HepG2 (cell line): ENCODE measurements at regions not wholly inside any gene's neighbourhood (a gene's known extent, or its start where the extent isn't known, plus 50 kb on each side); places are given as distances from the start of the nearest gene placed in this dataset.

ENCODE experiments used
- ATAC-seq: fragments of 200-7000 bp; cut with Tn5 transposase; 3 replicates; pipeline ENCODE4 v1.9.1; 2020; ENCODE audit warnings: mild to moderate bottlenecking, moderate library complexity
- BruUV-seq: library from RNA; stranded (reverse); fragments of 400-500 nt; replicated peaks from 2 replicates; lab custom pipeline; 2021; lab: Mats Ljungman, UMichigan
- CTCF ChIA-PET: fragments of 300-600 bp; formaldehyde crosslinking; extraction: SDS; loops from one replicate; lab custom pipeline; 2021; ENCODE audit warnings: low total read pairs, inconsistent platforms, low intra/inter-chr PET ratio; lab: Yijun Ruan, JAX
- POLR2A ChIA-PET: fragments of 350-600 bp; sonication (Branson Sonifier 250); formaldehyde crosslinking; loops from one replicate; lab custom pipeline; 2020; ENCODE audit warnings: antibody characterized with exemption, inconsistent platforms; lab: Yijun Ruan, JAX
- DNase-seq: peaks from one replicate; pipeline ENCODE4 v3.0.0-alpha.2; 2015; ENCODE audit warnings: low spot score
- FAIRE-seq: peaks from 3 replicates; lab custom pipeline; 2011; peaks lifted over from hg19 to GRCh38; lab: Jason Lieb, UNC
- H2AFZ ChIP-seq: one replicate; pipeline ENCODE4 v1.6.1; 2011; ENCODE audit warnings: low read length, inconsistent platforms
- H3K27ac ChIP-seq: fragments of 300-600 bp; 3 replicates; pipeline ENCODE4 v1.8.0; 2011; ENCODE audit warnings: mixed run types, mild to moderate bottlenecking, mixed read lengths, low read length, inconsistent platforms; ENCODE audit not compliant: insufficient read depth; ENCODE audit errors: extremely low read length
- H3K27me3 ChIP-seq, 2 experiments: fragments of 200-600 bp in 1 of 2; 2 replicates in 1 of 2; 3 replicates in 1 of 2; pipeline versions ENCODE4 v1.6.0 to v1.8.0; 2011; ENCODE audit warnings: low read length in 2 of 2, mild to moderate bottlenecking in 2 of 2, moderate library complexity in 2 of 2, inconsistent platforms in 1 of 2; ENCODE audit not compliant: insufficient read depth in 2 of 2, control insufficient read depth in 1 of 2
- H3K36me3 ChIP-seq, 2 experiments: fragments of 200-600 bp in 1 of 2; replicated peaks in 1 of 2; 2 replicates in 1 of 2; 3 replicates in 1 of 2; pipeline versions ENCODE4 v1.5.1 to v1.8.0; 2011; ENCODE audit warnings: low read length in 2 of 2, inconsistent platforms in 1 of 2; ENCODE audit not compliant: insufficient read depth in 2 of 2, control insufficient read depth in 1 of 2
- H3K4me1 ChIP-seq: 2 replicates; pipeline ENCODE4 v1.5.1; 2012; ENCODE audit warnings: low read length, inconsistent platforms; ENCODE audit not compliant: insufficient read depth
- H3K4me2 ChIP-seq: 2 replicates; pipeline ENCODE4 v1.6.0; 2011; ENCODE audit warnings: low read depth, low read length, inconsistent platforms
- H3K4me3 ChIP-seq, 3 experiments: fragments of 200-600 bp in 1 of 3; sonication (generic), shearing (Covaris generic) in 1 of 3; replicated peaks in 1 of 3; 2 replicates each; pipeline ENCODE4 v1.5.1; 2011 to 2016; ENCODE audit warnings: low read length in 3 of 3, inconsistent platforms in 2 of 3, low read depth in 2 of 3, mild to moderate bottlenecking in 2 of 3, control low read depth in 1 of 3, mixed read lengths in 1 of 3; ENCODE audit not compliant: insufficient read depth in 1 of 3
- H3K79me2 ChIP-seq: one replicate; pipeline ENCODE4 v1.6.1; 2011; ENCODE audit warnings: low read length, inconsistent platforms; ENCODE audit not compliant: insufficient read depth
- H3K9ac ChIP-seq: 2 replicates; pipeline ENCODE4 v1.6.0; 2011; ENCODE audit warnings: mild to moderate bottlenecking, low read depth, low read length, inconsistent platforms; ENCODE audit not compliant: insufficient read depth
- H3K9me3 ChIP-seq: 2 replicates; pipeline ENCODE4 v1.5.1; 2012; ENCODE audit warnings: mild to moderate bottlenecking, low read length
- H4K20me1 ChIP-seq: 2 replicates; pipeline ENCODE4 v1.6.0; 2011; ENCODE audit warnings: inconsistent platforms, mild to moderate bottlenecking, low read length, moderate library complexity; ENCODE audit not compliant: insufficient read depth
- BRD4 ChIP-seq: sonication (generic); formaldehyde crosslinking; IDR thresholded peaks from 2 replicates; pipeline ENCODE4 v1.4.0; 2020; ENCODE audit warnings: missing genetic modification reagents
- EP300 ChIP-seq, 3 experiments: sonication (generic) in 1 of 3; formaldehyde crosslinking in 1 of 3; IDR thresholded peaks; 2 replicates each; pipeline versions ENCODE4 v1.5.1 to v1.6.1; 2011 to 2020; ENCODE audit warnings: low read depth in 2 of 3, low read length in 2 of 3, borderline replicate concordance in 1 of 3, improper control_type of control experiment in 1 of 3, mild to moderate bottlenecking in 1 of 3, missing genetic modification reagents in 1 of 3, moderate library complexity in 1 of 3
- FLYWCH1 ChIP-seq: sonication (generic); formaldehyde crosslinking; IDR thresholded peaks from 2 replicates; pipeline ENCODE4 v1.8.1; 2023; ENCODE audit warnings: mild to moderate bottlenecking, missing genetic modification reagents
- FOXK1 ChIP-seq: sonication (generic); formaldehyde crosslinking; IDR thresholded peaks from 2 replicates; pipeline ENCODE4 v1.4.0; 2020; ENCODE audit warnings: low read depth, missing genetic modification reagents, borderline replicate concordance
- GLMP ChIP-seq: sonication (generic); formaldehyde crosslinking; IDR thresholded peaks from 2 replicates; pipeline ENCODE4 v1.9.0; 2021; ENCODE audit warnings: missing genetic modification reagents, mild to moderate bottlenecking, borderline replicate concordance
- KDM4B ChIP-seq: sonication (generic); formaldehyde crosslinking; IDR thresholded peaks from 2 replicates; pipeline ENCODE4 v1.4.0; 2020; ENCODE audit warnings: missing genetic modification reagents
- KLF15 ChIP-seq: sonication (generic); formaldehyde crosslinking; IDR thresholded peaks from 2 replicates; pipeline ENCODE4 v1.8.1; 2023; ENCODE audit warnings: borderline replicate concordance, mild to moderate bottlenecking, inconsistent platforms, missing genetic modification reagents, mixed read lengths
- NR2C2 ChIP-seq: sonication (generic); formaldehyde crosslinking; IDR thresholded peaks from 2 replicates; pipeline ENCODE4 v1.4.0; 2020; ENCODE audit warnings: missing genetic modification reagents, mild to moderate bottlenecking, moderate library complexity, borderline replicate concordance
- NR2F6 ChIP-seq, 2 experiments: IDR thresholded peaks; 2 replicates each; pipeline ENCODE4 v1.6.1; 2016; ENCODE audit warnings: antibody characterized with exemption in 1 of 2, mild to moderate bottlenecking in 1 of 2
- RNF2 ChIP-seq: fragments of 450-650 bp; conservative IDR thresholded peaks from 2 replicates; pipeline ENCODE4 v1.6.1; 2016; ENCODE audit warnings: low read depth
- SETDB1 ChIP-seq: sonication (generic); formaldehyde crosslinking; IDR thresholded peaks from 2 replicates; pipeline ENCODE4 v1.5.1; 2020; ENCODE audit warnings: missing genetic modification reagents, mild to moderate bottlenecking, borderline replicate concordance
- SUZ12 ChIP-seq: fragments of 150-350 bp; IDR thresholded peaks from 2 replicates; pipeline ENCODE4 v1.6.1; 2014; ENCODE audit warnings: low read depth, low read length
- YEATS4 ChIP-seq: sonication (generic); formaldehyde crosslinking; IDR thresholded peaks from 2 replicates; pipeline ENCODE4 v1.4.0; 2020; ENCODE audit warnings: missing genetic modification reagents, borderline replicate concordance
- ZFP1 ChIP-seq: IDR thresholded peaks from 2 replicates; pipeline ENCODE4 v1.6.1; 2016
- ZNF224 ChIP-seq: sonication (generic); formaldehyde crosslinking; IDR thresholded peaks from 2 replicates; pipeline ENCODE4 v1.5.0; 2020; ENCODE audit warnings: mild to moderate bottlenecking, missing genetic modification reagents
- ZNF232 ChIP-seq: sonication (generic); formaldehyde crosslinking; IDR thresholded peaks from 2 replicates; pipeline ENCODE4 v1.4.0; 2020; ENCODE audit warnings: missing genetic modification reagents, borderline replicate concordance
- ZNF597 ChIP-seq: sonication (generic); formaldehyde crosslinking; IDR thresholded peaks from 2 replicates; pipeline ENCODE4 v1.5.0; 2020; ENCODE audit warnings: missing genetic modification reagents
- ZNF781 ChIP-seq: sonication (generic); formaldehyde crosslinking; IDR thresholded peaks from 2 replicates; pipeline ENCODE4 v1.5.1; 2020; ENCODE audit warnings: borderline replicate concordance, mild to moderate bottlenecking, missing genetic modification reagents; ENCODE audit errors: not compliant biosample characterization
- ZSCAN31 ChIP-seq: sonication (generic); formaldehyde crosslinking; IDR thresholded peaks from 2 replicates; pipeline ENCODE4 v1.5.0; 2020; ENCODE audit warnings: low read depth, mild to moderate bottlenecking, missing genetic modification reagents
- WGBS: methylation state at CpG from one replicate; pipeline ENCODE4 v1.1.6; 2017; ENCODE audit warnings: low lambda C conversion rate; 5-methylcytosine and 5-hydroxymethylcytosine counted together
- in situ Hi-C: cut with HindIII; loops from 2 replicates; pipeline ENCODE4 v1.10.0; 2017; ENCODE audit warnings: low pct_unique_long_range_greater_than_20kb; ENCODE audit not compliant: extremely low pct_ligation_motif_present
- intact Hi-C: fragments of 100-400 bp; cut with micrococcal nuclease; formaldehyde crosslinking; loops from one replicate; pipeline ENCODE4 v1.10.0; 2022; ENCODE audit not compliant: unreplicated experiment
- TF ChIP-seq, protein P1 (sequence below): sonication (generic); formaldehyde crosslinking; IDR thresholded peaks from 2 replicates; pipeline ENCODE4 v1.5.0; 2020; ENCODE audit warnings: mild to moderate bottlenecking, missing genetic modification reagents

GRCh38 chr3:110910346-110910955 lies 161.2 kb upstream of the NECTIN3 start (continued):
- TF ChIP-seq BRD4 (CRISPR knock-in tag) (no peak), FLYWCH1 (no peak), FOXK1 (CRISPR knock-in tag) (no peak), KDM4B (CRISPR knock-in tag) (no peak), NR2C2 (no peak), KLF15 (CRISPR knock-in tag) (no peak)
- TF ChIP-seq, all 625 proteins: peak for 0

GRCh38 chr3:110918963-110919362 lies 152.7 kb upstream of the NECTIN3 start:
- FAIRE-seq, result no peak
- in situ Hi-C loops, result no loop called here
- Histone ChIP-seq H3K27me3 (no peaks in the 10 kb centered on the region), H3K4me3 (no peak overlapping the region), H2AFZ (no peak overlapping the region), H3K9me3 (no peaks in the 10 kb centered on the region), H3K9ac (no peak overlapping the region), H4K20me1 (no peaks in the 10 kb centered on the region), H3K4me1 (no peaks in the 10 kb centered on the region), H3K79me2 (no peaks in the 10 kb centered on the region), H3K36me3 (no peaks in the 10 kb centered on the region), H3K4me2 (no peak overlapping the region), H3K27ac (no peak overlapping the region)
- intact Hi-C loops, result no loop called here
- ATAC-seq, result no peak
- ChIA-PET POLR2A (no interaction called here), CTCF (no interaction called here)
- WGBS, result 87% methylated on average over 4 of the region's 4 CpGs
- BruUV-seq, result no TSS peak
- no peak for DNase-seq
- TF ChIP-seq ZNF224 (CRISPR knock-in tag), result no peak
- no peak for TF ChIP-seq GLMP (CRISPR knock-in tag)
- TF ChIP-seq ZSCAN31 (CRISPR knock-in tag), result no peak
- TF ChIP-seq RNF2, result no peak
- TF ChIP-seq NR2F6 (IDR thresholded peaks at IDR 0.05), result no peak
- no peak for TF ChIP-seq NR2F6 (CRISPR knock-in tag; IDR thresholded peaks at IDR 0.05)
- no peak for TF ChIP-seq ZFP1 (CRISPR knock-in tag)
- no peak for TF ChIP-seq ZNF781 (CRISPR knock-in tag)
- TF ChIP-seq ZNF232 (CRISPR knock-in tag), result no peak
- no peak for TF ChIP-seq SETDB1
- TF ChIP-seq, protein P1, sequence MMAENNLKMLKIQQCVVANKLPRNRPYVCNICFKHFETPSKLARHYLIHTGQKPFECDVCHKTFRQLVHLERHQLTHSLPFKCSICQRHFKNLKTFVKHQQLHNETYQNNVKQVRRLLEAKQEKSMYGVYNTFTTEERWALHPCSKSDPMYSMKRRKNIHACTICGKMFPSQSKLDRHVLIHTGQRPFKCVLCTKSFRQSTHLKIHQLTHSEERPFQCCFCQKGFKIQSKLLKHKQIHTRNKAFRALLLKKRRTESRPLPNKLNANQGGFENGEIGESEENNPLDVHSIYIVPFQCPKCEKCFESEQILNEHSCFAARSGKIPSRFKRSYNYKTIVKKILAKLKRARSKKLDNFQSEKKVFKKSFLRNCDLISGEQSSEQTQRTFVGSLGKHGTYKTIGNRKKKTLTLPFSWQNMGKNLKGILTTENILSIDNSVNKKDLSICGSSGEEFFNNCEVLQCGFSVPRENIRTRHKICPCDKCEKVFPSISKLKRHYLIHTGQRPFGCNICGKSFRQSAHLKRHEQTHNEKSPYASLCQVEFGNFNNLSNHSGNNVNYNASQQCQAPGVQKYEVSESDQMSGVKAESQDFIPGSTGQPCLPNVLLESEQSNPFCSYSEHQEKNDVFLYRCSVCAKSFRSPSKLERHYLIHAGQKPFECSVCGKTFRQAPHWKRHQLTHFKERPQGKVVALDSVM (CRISPR knock-in tag), result no peak
- TF ChIP-seq SUZ12, result no peak
- no peak for TF ChIP-seq YEATS4 (CRISPR knock-in tag)
- no peak for TF ChIP-seq EP300 (IDR thresholded peaks at IDR 0.05; ENCODE audit: low read depth in 2 of 2, low read length in 2 of 2)
- TF ChIP-seq EP300 (CRISPR knock-in tag; IDR thresholded peaks at IDR 0.05; ENCODE audit: borderline replicate concordance), result no peak
- no peak for TF ChIP-seq ZNF597 (CRISPR knock-in tag)
